Esophagus squamous epithelium (tissue), 5 donors: ENCODE measurements at regions not wholly inside any gene's neighbourhood (a gene's known extent, or its start where the extent isn't known, plus 50 kb on each side); places are given as distances from the start of the nearest gene placed in this dataset.

Experiments used
- DNase-seq: peaks from one replicate; lab custom pipeline; 2025; lab: John Stamatoyannopoulos, UW
- H3K27ac ChIP-seq, 4 donors: fragments of 200-600 bp; sonication (generic); one replicate each; pipeline ENCODE4 v1.5.1; 2016 to 2019; ENCODE audit warnings: mild to moderate bottlenecking in 1 of 4
- H3K27me3 ChIP-seq, 4 donors: fragments of 200-600 bp; sonication (generic); 1 replicate in 3 of 4; 2 replicates in 1 of 4; pipeline versions ENCODE4 v1.5.1 to v1.6.0; 2017 to 2021; ENCODE audit warnings: antibody characterized with exemption in 1 of 4
- H3K36me3 ChIP-seq, 3 donors: fragments of 200-600 bp; sonication (generic); one replicate each; pipeline ENCODE4 v1.5.1; 2016 to 2019
- H3K4me1 ChIP-seq, 3 donors: fragments of 200-600 bp; sonication (generic); one replicate each; pipeline ENCODE4 v1.5.1; 2017 to 2019
- H3K4me3 ChIP-seq, 4 donors: fragments of 200-600 bp; sonication (generic); 1 replicate in 3 of 4; 2 replicates in 1 of 4; pipeline ENCODE4 v1.5.1; 2016 to 2019; ENCODE audit warnings: mild to moderate bottlenecking in 2 of 4, moderate library complexity in 1 of 4
- H3K9me3 ChIP-seq, 3 donors: fragments of 200-600 bp; sonication (generic); one replicate each; pipeline ENCODE4 v1.5.1; 2016 to 2019
- POLR2A ChIP-seq, 4 donors: fragments of 450-650 bp; IDR thresholded peaks; one replicate each; pipeline ENCODE4 v1.6.1; 2017; ENCODE audit warnings: antibody characterized with exemption in 4 of 4, mild to moderate bottlenecking in 4 of 4, moderate library complexity in 3 of 4
- WGBS, 2 donors: methylation state at CpG; one replicate each; pipeline ENCODE4 v1.1.5; 2018; 5-methylcytosine and 5-hydroxymethylcytosine counted together
- intact Hi-C: fragments of 100-400 bp; cut with DNase I; formaldehyde crosslinking; loops from one replicate; pipeline ENCODE4 v1.15.0; 2022
- TF ChIP-seq, protein P1 (sequence below), 6 experiments: fragments of 450-650 bp in 4 of 6; fragments of 200-600 bp in 2 of 6; sonication (generic) in 2 of 6; IDR thresholded peaks; one replicate each; pipeline ENCODE4 v1.5.1; 2016 to 2019; ENCODE audit warnings: antibody characterized with exemption in 6 of 6, mild to moderate bottlenecking in 4 of 6, moderate library complexity in 4 of 6
- donor health status: DM: yes; HTN: yes; CAD: no.

GRCh38 chr6:119481976-119482375 is 132.4 kb upstream of the MAN1A1 start:
- TF ChIP-seq, protein P1, sequence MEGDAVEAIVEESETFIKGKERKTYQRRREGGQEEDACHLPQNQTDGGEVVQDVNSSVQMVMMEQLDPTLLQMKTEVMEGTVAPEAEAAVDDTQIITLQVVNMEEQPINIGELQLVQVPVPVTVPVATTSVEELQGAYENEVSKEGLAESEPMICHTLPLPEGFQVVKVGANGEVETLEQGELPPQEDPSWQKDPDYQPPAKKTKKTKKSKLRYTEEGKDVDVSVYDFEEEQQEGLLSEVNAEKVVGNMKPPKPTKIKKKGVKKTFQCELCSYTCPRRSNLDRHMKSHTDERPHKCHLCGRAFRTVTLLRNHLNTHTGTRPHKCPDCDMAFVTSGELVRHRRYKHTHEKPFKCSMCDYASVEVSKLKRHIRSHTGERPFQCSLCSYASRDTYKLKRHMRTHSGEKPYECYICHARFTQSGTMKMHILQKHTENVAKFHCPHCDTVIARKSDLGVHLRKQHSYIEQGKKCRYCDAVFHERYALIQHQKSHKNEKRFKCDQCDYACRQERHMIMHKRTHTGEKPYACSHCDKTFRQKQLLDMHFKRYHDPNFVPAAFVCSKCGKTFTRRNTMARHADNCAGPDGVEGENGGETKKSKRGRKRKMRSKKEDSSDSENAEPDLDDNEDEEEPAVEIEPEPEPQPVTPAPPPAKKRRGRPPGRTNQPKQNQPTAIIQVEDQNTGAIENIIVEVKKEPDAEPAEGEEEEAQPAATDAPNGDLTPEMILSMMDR (IDR thresholded peaks at IDR 0.05) = no peak
- no peak for TF ChIP-seq POLR2A (IDR thresholded peaks at IDR 0.05)
- Histone ChIP-seq H3K27me3 (no peaks in the 10 kb centered on the region), H3K4me1 (peaks cover 0 to 21% (median 5%) of the 10 kb centered on the region in 3 donors), H3K4me3 (no peak overlapping the region), H3K9me3 (no peaks in the 10 kb centered on the region), H3K27ac (no peak overlapping the region), H3K36me3 (no peaks in the 10 kb centered on the region)
- intact Hi-C loops = no loop called here
- 85 to 96% methylated on average over 1 of the region's 1 CpG for WGBS, 2 donors
- DNase-seq = no peak

DNA sequence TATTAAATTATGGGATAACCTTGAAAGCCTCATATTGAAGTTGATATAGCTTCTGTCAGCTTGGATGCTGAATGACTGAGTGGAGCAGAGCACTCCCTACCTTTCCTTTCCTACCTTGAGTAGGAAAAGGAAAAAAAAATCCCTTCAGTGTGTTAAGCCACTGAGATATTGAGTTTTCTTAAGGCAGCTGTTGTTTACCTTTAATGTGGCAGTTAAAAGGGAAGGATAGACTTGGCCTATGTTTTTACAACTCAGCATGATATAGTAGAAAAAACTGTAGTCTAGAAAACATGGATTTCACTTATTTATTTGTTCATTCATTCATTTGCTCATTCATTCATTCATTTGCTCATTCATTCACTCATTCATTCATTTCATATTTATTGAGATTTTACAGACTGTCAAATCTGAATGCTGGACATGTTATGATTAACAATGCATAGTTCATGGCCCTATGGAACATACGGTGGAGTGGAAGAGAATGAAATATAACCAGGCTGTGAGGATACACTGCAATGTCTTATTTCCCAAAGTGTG is 131.5 kb upstream of the MAN1A1 start:
- intact Hi-C loops = no loop called here
- DNase-seq = no peak
- H3K27ac ChIP-seq = no peak overlapping the region
- H3K36me3 ChIP-seq = no peaks in the 10 kb centered on the region
- WGBS, 2 donors = 92 to 100% methylated on average over 1 of the region's 1 CpG
- TF ChIP-seq, protein P1 (IDR thresholded peaks at IDR 0.05) = no peak
- peaks cover 0 to 21% (median 5%) of the 10 kb centered on the region in 3 donors for H3K4me1 ChIP-seq
- H3K4me3 ChIP-seq = no peak overlapping the region
- H3K9me3 ChIP-seq = no peaks in the 10 kb centered on the region
- H3K27me3 ChIP-seq = no peaks in the 10 kb centered on the region

DNA sequence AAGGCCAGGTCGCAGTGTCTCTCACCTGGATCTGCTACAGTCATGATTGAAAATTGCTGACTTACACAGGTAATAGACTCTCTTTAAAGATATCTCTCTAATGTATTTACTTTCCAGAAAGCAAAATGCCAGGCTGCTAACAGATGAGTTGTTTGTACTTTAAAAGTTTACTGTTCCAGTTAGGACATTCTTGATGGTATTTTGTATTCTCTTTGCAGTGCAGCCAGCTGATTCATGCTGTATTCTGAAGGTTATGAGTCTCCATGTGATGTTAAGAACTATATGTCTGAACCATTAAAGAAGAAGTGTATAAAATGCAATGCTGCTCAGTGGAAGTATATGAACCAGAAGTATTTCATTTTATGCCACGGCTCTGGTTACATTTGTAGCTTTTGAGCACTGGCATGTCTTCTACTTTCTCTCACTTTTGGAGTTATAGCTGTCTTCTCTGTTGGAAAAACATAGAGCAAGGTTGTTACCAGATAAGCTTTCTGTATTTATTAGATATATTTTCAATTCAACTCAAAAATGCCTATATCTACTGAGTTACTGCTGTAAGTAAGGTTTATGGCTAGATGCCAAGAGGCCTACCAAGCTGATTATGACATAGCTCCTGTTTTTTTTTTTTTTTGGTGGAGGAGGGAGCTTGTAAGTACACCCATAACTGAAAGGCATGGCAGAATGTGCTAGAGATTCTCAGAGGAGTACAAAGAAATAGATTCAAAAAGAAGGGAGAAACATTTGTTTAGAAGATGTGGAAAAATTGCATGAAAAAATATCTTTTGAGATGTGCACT is 130.5 kb upstream of the MAN1A1 start:
- Histone ChIP-seq H3K27me3 (no peaks in the 10 kb centered on the region), H3K36me3 (no peaks in the 10 kb centered on the region), H3K27ac (no peak overlapping the region), H3K4me1 (peaks cover 0 to 20% (median 5%) of the 10 kb centered on the region in 3 donors), H3K9me3 (no peaks in the 10 kb centered on the region), H3K4me3 (no peak overlapping the region)
- intact Hi-C loops = no loop called here
- 87 to 88% methylated on average over 2 of the region's 2 CpGs for WGBS, 2 donors
- TF ChIP-seq, protein P1 (IDR thresholded peaks at IDR 0.05) = no peak
- TF ChIP-seq POLR2A (IDR thresholded peaks at IDR 0.05) = no peak
- no peak for DNase-seq

- no peaks in the 10 kb centered on the region for H3K9me3 ChIP-seq
- intact Hi-C loops = no loop called here
- no peak for DNase-seq
- H3K4me3 ChIP-seq = no peak overlapping the region
- H3K4me1 ChIP-seq = peaks cover 0 to 6% (median 0%) of the 10 kb centered on the region in 3 donors
- peak overlapping the region in 1 of 4 donors; percentile 36 for H3K27ac ChIP-seq
- no peaks in the 10 kb centered on the region for H3K27me3 ChIP-seq
- TF ChIP-seq POLR2A (IDR thresholded peaks at IDR 0.05) = no peak
- TF ChIP-seq, protein P1 (IDR thresholded peaks at IDR 0.05) = no peak
- WGBS, 2 donors = 51 to 71% methylated on average over 4 of the region's 4 CpGs
- no peaks in the 10 kb centered on the region for H3K36me3 ChIP-seq
These were observed 127.0 kb upstream of the MAN1A1 start for GRCh38 chr6:119476554-119476953.

- Histone ChIP-seq H3K4me3 (no peak overlapping the region), H3K9me3 (no peaks in the 10 kb centered on the region), H3K36me3 (no peaks in the 10 kb centered on the region), H3K4me1 (peaks cover 0 to 6% (median 0%) of the 10 kb centered on the region in 3 donors), H3K27me3 (no peaks in the 10 kb centered on the region), H3K27ac (peak overlapping the region in 1 of 4 donors; percentile 36)
- DNase-seq = no peak
- WGBS, 2 donors = 41 to 47% methylated on average over 2 of the region's 2 CpGs
- intact Hi-C loops = no loop called here
- TF ChIP-seq POLR2A (IDR thresholded peaks at IDR 0.05) = no peak
- TF ChIP-seq, protein P1 (IDR thresholded peaks at IDR 0.05) = no peak
These were observed 126.5 kb upstream of the MAN1A1 start for GRCh38 chr6:119476024-119476423.
